HG02623 (cell line): ENCODE measurements at regions not wholly inside any gene's neighbourhood (a gene's known extent, or its start where the extent isn't known, plus 50 kb on each side); places are given as distances from the start of the nearest gene placed in this dataset.

Source experiments
- ATAC-seq: cut with Tn5 transposase; IDR thresholded peaks from one replicate; pipeline ENCODE4 v1.9.1; 2021; ENCODE audit warnings: moderate library complexity; ENCODE audit not compliant: unreplicated experiment

DNA sequence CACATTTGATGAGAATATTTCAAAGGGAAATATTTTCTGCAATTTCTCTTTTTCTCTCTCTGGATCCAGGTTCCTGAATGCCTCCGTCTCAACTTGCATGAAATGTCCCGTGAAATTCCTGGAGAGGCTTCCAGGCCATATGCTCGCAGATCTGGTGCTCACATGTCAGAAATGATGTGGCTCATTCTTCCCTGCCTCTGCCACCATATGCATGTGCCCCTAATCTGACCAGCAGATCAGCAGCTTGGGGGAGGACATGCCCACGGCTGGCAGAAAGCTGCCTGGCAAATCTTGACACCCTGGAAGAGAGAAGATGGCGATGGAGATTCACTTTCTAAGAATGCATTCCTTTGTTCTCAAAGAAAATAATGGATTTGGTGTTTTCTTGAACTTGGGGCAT lies 490.7 kb downstream of the RPS24 start:
- no peak for ATAC-seq

DNA sequence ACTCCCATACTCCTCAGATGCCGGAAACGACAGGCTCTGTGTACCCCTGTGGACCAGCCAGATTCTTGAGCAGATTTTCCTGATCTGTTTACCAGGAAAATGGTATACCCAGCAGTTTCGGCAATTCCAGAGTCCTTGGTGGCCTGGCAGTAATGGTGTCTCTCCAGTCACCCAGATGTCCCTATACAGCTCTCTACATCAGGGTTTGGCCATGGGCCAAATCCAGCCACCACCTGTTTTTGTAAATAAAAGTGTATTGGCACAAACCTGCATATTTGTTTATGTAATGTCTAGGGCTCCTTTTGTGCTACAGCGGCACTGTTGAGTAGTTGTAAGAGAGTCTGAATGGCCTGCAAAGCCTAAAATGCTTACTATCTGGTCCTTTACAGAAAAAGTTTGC lies 491.3 kb downstream of the RPS24 start:
- no peak for ATAC-seq

- no peak for ATAC-seq
Observed at GRCh38 chr10:78526347-78526746, 492.7 kb downstream of the RPS24 start.

DNA sequence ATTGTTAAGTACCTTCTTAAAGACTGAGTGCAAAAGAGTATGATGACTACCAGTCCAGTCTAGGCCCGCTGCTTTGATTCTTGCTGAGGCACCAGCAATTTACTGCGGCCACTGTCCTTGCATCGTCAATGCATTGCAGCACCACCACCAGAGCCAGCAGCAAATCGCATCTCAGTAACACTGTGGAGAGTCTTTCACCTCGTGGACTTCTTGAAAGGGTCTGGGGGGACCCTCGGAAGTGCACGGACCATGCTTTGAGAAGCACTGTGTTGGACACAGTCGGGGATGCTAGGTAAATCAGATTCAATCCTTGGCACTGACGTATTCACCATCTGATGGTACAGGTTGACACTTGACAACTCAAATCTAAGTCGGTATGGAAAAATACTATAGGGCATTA lies 493.6 kb downstream of the RPS24 start:
- no peak for ATAC-seq

DNA sequence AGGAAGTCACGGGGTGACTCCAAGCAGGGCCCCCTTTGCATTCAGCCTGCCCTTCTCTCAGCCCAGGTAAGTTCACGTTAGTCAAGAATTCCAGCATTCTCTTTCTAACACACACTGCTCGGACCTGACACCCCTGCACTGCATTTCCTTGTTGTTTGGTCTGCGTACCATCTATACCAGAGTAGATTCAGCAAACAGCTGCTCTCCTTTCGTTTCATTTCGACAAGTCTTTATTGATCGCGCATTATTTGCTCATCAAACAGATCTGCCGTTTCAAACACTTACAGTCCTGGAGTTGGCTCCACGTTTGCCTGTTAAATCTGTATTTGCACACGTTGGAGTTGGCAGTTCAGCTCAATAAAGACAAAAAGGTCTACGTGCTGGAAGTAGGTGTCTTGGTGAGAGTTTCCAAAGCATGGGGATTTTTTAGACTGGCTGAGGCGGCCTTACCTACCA lies 495.1 kb downstream of the RPS24 start:
- no peak for ATAC-seq

DNA sequence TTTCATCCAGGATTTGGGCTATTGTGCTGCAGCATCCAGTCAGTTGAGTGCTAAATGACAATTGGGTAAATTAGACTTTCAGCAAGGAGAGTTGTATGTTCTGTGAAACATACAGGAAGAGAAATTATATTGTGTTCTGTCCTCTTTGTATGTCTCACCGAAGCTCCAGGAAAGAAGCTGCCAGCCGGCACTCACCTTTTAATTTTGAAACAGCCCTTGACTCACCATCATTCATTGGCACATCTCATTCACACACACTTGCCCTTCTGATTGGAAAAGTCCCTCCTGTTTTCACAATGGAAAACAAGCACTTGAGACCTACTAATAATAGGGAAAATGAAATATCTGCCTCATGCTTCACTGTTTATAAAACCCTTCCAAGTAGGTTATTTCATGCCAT lies 495.6 kb downstream of the RPS24 start:
- no peak for ATAC-seq

GRCh38 chr10:78531088-78531487 lies 497.4 kb downstream of the RPS24 start:
- ATAC-seq: no peak

- ATAC-seq: no peak
Observed at GRCh38 chr10:78532480-78533042, 498.9 kb downstream of the RPS24 start.

GRCh38 chr10:78533098-78533497 lies 499.4 kb downstream of the RPS24 start:
- no peak for ATAC-seq

- ATAC-seq: no peak
Observed at GRCh38 chr10:78533776-78534175, 500.1 kb downstream of the RPS24 start.

DNA sequence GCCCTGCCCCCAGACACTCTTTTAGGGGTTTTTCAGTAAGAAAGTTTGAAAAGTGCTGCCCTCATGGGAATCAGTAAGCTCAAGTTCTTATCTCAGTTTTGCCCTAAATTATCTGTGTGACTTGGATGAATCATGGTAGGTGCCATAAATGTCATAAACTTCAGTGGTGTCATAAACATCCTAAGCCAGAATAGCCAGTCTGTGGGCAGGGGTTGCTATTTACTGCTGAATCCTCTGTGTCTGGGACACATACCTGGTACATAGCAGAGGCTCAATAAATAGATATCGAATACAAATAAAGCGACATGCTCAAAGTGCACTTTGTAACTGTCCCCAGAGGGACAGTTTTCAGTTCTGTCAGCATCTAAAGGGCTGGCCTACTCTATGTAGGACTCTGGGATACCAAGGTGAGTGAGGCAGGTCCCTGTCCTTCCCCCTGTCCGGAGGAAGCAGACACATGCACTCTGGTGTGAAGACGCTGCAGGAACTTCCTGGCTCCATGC lies 502.1 kb downstream of the RPS24 start:
- ATAC-seq: no peak

GRCh38 chr10:78537018-78537417 lies 503.4 kb downstream of the RPS24 start:
- no peak for ATAC-seq

- ATAC-seq: no peak
Observed at GRCh38 chr10:78539247-78539766, 505.6 kb downstream of the RPS24 start.

GRCh38 chr10:78540355-78541076 lies 506.9 kb downstream of the RPS24 start:
- ATAC-seq: no peak

GRCh38 chr10:78541481-78542140 lies 507.9 kb downstream of the RPS24 start:
- no peak for ATAC-seq

DNA sequence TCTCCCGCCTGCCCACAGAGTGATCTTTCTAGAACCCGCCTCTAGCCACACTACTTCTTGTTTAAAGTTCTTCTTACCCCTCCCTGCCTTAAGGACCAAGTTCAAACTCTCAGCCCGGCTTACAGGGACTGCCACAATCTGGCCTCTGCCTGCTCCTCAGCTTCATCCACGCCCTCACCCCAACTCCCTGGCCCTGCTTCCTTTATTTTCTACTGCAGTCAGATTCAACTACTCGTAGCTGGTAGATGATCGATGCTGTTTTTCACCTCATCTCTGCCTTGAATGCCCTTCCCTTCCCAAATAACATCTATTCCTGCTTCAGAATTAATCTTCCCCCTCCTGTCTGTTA lies 508.5 kb downstream of the RPS24 start:
- ATAC-seq: no peak

DNA sequence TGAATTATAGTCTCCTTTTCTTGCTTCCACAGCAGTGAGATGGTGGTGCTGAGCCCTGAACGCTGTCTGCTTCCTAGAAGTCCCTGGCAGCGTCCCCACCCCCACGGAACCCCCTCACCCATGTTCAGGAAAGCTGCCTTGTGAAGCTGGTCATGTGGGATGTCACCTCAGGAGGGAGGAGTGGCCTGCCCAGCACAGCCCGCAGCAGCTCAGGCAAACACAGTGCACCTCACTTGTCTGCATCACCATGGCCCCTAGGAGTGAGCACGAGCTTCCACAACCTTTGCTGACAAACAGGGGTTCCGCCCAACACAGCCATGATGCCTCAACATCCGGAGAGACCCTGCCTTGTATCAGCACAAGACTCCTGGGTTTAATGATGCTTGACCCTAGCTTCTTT lies 508.9 kb downstream of the RPS24 start:
- no peak for ATAC-seq

DNA sequence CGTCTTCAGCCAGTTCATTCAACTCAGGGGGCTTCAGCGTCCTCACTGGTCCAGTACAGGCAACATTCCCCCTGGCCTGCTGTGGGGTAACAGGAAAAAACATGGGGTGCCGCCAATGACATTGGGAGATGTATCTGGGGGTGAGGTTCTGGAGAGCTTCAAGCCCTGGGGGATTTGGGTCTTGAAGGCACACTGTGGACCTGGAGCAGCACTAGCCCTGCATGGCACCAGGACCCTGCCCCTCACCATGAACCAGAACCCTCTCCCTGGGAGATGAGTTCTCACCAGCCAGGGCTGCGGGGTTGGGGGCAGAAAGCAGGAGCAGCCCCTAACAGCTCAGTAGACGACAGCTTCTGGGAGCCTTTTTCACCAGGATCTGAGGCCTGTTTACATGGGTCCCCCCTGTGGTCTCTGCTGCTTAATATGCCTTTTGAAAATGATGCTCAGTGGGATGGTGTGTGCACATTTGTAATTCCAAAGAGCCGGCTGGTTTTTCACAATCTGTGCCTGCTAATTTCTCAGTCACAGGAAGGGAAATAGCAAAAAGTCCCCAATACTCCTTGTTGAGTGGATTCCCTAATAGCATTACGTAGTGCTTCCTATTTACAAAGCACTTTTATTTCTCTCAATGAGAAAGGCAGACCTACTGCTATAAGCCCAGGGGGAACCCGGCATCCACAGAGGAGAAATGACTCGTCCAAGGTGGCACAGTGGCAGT lies 509.5 kb downstream of the RPS24 start:
- no peak for ATAC-seq

DNA sequence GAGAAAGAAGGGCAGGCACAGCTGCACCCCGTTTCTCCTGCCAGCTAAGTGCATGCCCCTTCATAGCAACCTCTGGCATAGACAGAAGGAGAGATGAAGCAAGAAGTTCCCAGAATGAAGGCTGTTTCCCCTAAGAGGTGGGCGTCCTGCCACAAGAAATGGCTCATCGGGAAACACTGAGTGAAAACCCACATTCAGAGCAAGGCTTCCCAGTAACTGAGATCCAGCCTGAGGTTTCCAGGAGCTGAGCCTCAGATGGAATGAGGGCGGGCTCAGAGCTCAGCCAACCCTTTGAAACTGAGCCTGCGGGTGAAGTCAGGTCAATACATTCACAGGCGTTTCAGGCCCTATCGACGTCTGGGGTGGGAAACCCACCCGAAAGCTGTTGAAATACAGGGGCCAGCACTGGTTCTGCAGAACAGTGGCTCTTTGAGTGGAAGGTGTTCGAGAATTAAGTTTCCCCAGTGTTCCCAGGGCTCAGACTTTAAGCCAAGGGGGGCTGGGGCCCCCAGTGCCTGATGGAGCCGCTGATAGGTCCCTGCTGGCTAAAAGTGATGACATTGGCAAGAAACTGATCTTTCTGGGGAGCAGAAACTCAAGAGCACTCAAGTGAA lies 510.2 kb downstream of the RPS24 start:
- no peak for ATAC-seq

GRCh38 chr10:78544423-78545090 lies 510.9 kb downstream of the RPS24 start:
- ATAC-seq: no peak
